Panc1 (cell line): ENCODE measurements at regions not wholly inside any gene's neighbourhood (a gene's known extent, or its start where the extent isn't known, plus 50 kb on each side); places are given as distances from the start of the nearest gene placed in this dataset.

Experiments
- REST ChIP-seq, 2 experiments: IDR thresholded peaks; 2 replicates each; pipeline ENCODE4 v1.6.1; 2011 to 2012; ENCODE audit warnings: low read depth in 2 of 2, control low read depth in 1 of 2, low read length in 1 of 2, mild to moderate bottlenecking in 1 of 2, moderate library complexity in 1 of 2; ENCODE audit not compliant: insufficient read depth in 1 of 2
- SIN3A ChIP-seq: IDR thresholded peaks from 2 replicates; pipeline ENCODE4 v1.6.1; 2012; ENCODE audit warnings: low read depth, mild to moderate bottlenecking, low read length, moderate library complexity, borderline replicate concordance; ENCODE audit not compliant: insufficient read depth
- TCF7L2 ChIP-seq: IDR thresholded peaks from 2 replicates; pipeline ENCODE4 v1.6.1; 2011; ENCODE audit warnings: mild to moderate bottlenecking, low read depth, low read length, inconsistent platforms
- TF ChIP-seq, protein P1 (sequence below): fragments of 450-650 bp; IDR thresholded peaks from 2 replicates; pipeline ENCODE4 v1.5.1; 2017; ENCODE audit warnings: mild to moderate bottlenecking

DNA sequence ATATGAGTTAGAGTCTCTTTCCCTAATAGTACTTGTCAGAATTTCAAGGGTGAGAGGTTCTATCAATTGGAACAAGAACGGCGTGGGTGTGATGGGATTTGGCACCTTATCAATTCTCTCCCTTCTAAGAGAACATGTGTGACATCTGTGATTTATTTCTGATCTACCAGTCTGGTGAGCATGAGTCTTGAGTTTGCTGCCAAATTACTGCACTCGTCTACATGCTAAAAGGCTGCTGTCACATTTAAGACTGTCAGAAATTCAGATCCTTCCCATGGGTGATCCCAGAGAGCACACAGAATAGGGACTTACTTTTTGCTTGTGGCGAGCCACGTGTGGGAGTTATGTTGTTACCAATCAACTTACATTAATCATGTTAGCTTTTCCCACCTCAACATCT is 370.2 kb upstream of the SASH1 start:
- no peak for TF ChIP-seq REST (IDR thresholded peaks at IDR 0.05; ENCODE audit: insufficient read depth in 1 of 2, low read depth in 2 of 2, low read length in 1 of 2)
- TF ChIP-seq, protein P1, sequence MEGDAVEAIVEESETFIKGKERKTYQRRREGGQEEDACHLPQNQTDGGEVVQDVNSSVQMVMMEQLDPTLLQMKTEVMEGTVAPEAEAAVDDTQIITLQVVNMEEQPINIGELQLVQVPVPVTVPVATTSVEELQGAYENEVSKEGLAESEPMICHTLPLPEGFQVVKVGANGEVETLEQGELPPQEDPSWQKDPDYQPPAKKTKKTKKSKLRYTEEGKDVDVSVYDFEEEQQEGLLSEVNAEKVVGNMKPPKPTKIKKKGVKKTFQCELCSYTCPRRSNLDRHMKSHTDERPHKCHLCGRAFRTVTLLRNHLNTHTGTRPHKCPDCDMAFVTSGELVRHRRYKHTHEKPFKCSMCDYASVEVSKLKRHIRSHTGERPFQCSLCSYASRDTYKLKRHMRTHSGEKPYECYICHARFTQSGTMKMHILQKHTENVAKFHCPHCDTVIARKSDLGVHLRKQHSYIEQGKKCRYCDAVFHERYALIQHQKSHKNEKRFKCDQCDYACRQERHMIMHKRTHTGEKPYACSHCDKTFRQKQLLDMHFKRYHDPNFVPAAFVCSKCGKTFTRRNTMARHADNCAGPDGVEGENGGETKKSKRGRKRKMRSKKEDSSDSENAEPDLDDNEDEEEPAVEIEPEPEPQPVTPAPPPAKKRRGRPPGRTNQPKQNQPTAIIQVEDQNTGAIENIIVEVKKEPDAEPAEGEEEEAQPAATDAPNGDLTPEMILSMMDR, result no peak
- TF ChIP-seq SIN3A, result no peak
- no peak for TF ChIP-seq TCF7L2
